HCT116 (cell line): ENCODE measurements at regions not wholly inside any gene's neighbourhood (a gene's known extent, or its start where the extent isn't known, plus 50 kb on each side); places are given as distances from the start of the nearest gene placed in this dataset.

Experiments
- ATAC-seq: fragments of 200-7000 bp; cut with Tn5 transposase; 2 replicates; pipeline ENCODE4 v1.9.1; 2020; ENCODE audit warnings: mild to moderate bottlenecking, moderate library complexity
- BruUV-seq: library from RNA; stranded (reverse); fragments of 400-500 nt; replicated peaks from 2 replicates; lab custom pipeline; 2021; lab: Mats Ljungman, UMichigan
- CTCF ChIA-PET: fragments of 300-600 bp; sonication (Branson Sonifier 250); formaldehyde crosslinking; loops from one replicate; lab custom pipeline; 2021; ENCODE audit warnings: antibody characterized with exemption; lab: Charles Lee
- POLR2A ChIA-PET: fragments of 300-600, 350-600 bp; sonication (Branson Sonifier 250); formaldehyde crosslinking; loops from one replicate; lab custom pipeline; 2021; ENCODE audit warnings: antibody characterized with exemption; lab: Charles Lee
- RAD21 ChIA-PET, 2 experiments: fragments of 300-600 bp; sonication (Branson Sonifier 250); formaldehyde crosslinking; loops; one replicate each; lab custom pipeline; 2023; ENCODE audit warnings: low total read pairs in 2 of 2; ENCODE audit not compliant: uncharacterized antibody in 2 of 2, unreplicated experiment in 2 of 2, low non-redundant PET in 1 of 2; lab: Charles Lee
- DNase-seq: peaks from one replicate; pipeline ENCODE4 v3.0.0-alpha.2; 2010; ENCODE audit warnings: low read depth, low spot score
- H2AFZ ChIP-seq: fragments of 200-600 bp; shearing (Covaris generic), sonication (generic); 2 replicates; pipeline ENCODE4 v1.6.1; 2017; ENCODE audit warnings: low read depth, mixed run types, mixed read lengths, antibody characterized with exemption, low read length; ENCODE audit not compliant: poor library complexity, severe bottlenecking
- H3K27ac ChIP-seq: 2 replicates; pipeline ENCODE4 v1.5.1; 2012; ENCODE audit warnings: low read depth, low read length
- H3K27me3 ChIP-seq: fragments of 200-600 bp; sonication (generic); 2 replicates; pipeline ENCODE4 v1.6.1; 2016; ENCODE audit warnings: mixed run types, low read length, mixed read lengths; ENCODE audit not compliant: insufficient read depth
- H3K36me3 ChIP-seq, 2 experiments: fragments of 200-500 bp in 1 of 2; fragments of 200-600 bp in 1 of 2; sonication (Bioruptor generic) in 1 of 2; sonication (generic) in 1 of 2; 2 replicates each; pipeline versions ENCODE4 v1.5.1 to v1.6.1; 2014 to 2016; ENCODE audit warnings: low read length in 2 of 2, inconsistent platforms in 1 of 2, mixed read lengths in 1 of 2, mixed run types in 1 of 2; ENCODE audit not compliant: insufficient read depth in 2 of 2, control insufficient read depth in 1 of 2
- H3K4me1 ChIP-seq, 2 experiments: fragments of 200-600 bp in 1 of 2; sonication (generic) in 1 of 2; 2 replicates each; pipeline versions ENCODE4 v1.5.1 to v1.6.1; 2012 to 2017; ENCODE audit warnings: low read length in 2 of 2, inconsistent platforms in 1 of 2, mild to moderate bottlenecking in 1 of 2, mixed read lengths in 1 of 2, mixed run types in 1 of 2, moderate library complexity in 1 of 2; ENCODE audit not compliant: insufficient read depth in 2 of 2, control insufficient read depth in 1 of 2
- H3K4me2 ChIP-seq: fragments of 200-600 bp; sonication (generic); 2 replicates; pipeline ENCODE4 v1.6.1; 2017; ENCODE audit warnings: mixed run types, low read length, mixed read lengths
- H3K4me3 ChIP-seq, 2 experiments: fragments of 200-600 bp in 1 of 2; sonication (generic) in 1 of 2; replicated peaks in 1 of 2; 2 replicates each; pipeline ENCODE4 v1.5.1; 2011 to 2016; ENCODE audit warnings: low read length in 2 of 2, control low read depth in 1 of 2, low read depth in 1 of 2, mild to moderate bottlenecking in 1 of 2, mixed read lengths in 1 of 2, mixed run types in 1 of 2
- H3K79me2 ChIP-seq: fragments of 200-600 bp; sonication (generic); 2 replicates; pipeline ENCODE4 v1.6.1; 2017; ENCODE audit warnings: mild to moderate bottlenecking, mixed run types, low read length, moderate library complexity, mixed read lengths; ENCODE audit not compliant: insufficient read depth
- H3K9ac ChIP-seq: fragments of 200-600 bp; sonication (generic); 2 replicates; pipeline ENCODE4 v1.6.1; 2016; ENCODE audit warnings: low read length, mixed read lengths
- H3K9me2 ChIP-seq: fragments of 200-600 bp; sonication (generic), shearing (Covaris generic); 2 replicates; pipeline ENCODE4 v1.6.1; 2017; ENCODE audit warnings: mixed run types, mild to moderate bottlenecking, moderate library complexity; ENCODE audit not compliant: insufficient read depth
- H3K9me3 ChIP-seq, 2 experiments: fragments of 200-500 bp in 1 of 2; fragments of 200-600 bp in 1 of 2; sonication (Bioruptor generic) in 1 of 2; sonication (generic) in 1 of 2; 2 replicates each; pipeline ENCODE4 v1.6.1; 2014 to 2017; ENCODE audit warnings: low read length in 2 of 2, mixed read lengths in 2 of 2, inconsistent platforms in 1 of 2, low read depth in 1 of 2, mild to moderate bottlenecking in 1 of 2, mixed run types in 1 of 2, moderate library complexity in 1 of 2; ENCODE audit not compliant: control insufficient read depth in 1 of 2, insufficient read depth in 1 of 2
- H4K20me1 ChIP-seq: fragments of 200-600 bp; sonication (generic), shearing (Covaris generic); 2 replicates; pipeline ENCODE4 v1.6.1; 2017; ENCODE audit warnings: mixed run types, mild to moderate bottlenecking, moderate library complexity; ENCODE audit not compliant: insufficient read depth
- CTCF ChIP-seq, 3 experiments: fragments of 200-600 bp in 1 of 3; sonication (generic) in 1 of 3; IDR thresholded peaks in 2 of 3; conservative IDR thresholded peaks in 1 of 3; 2 replicates each; pipeline ENCODE4 v1.5.1; 2012 to 2017; ENCODE audit warnings: low read depth in 2 of 3, low read length in 2 of 3, antibody characterized with exemption in 1 of 3, borderline replicate concordance in 1 of 3, control low read depth in 1 of 3, mild to moderate bottlenecking in 1 of 3, mixed read lengths in 1 of 3, mixed run types in 1 of 3, moderate library complexity in 1 of 3; ENCODE audit not compliant: insufficient read depth in 1 of 3
- EGR1 ChIP-seq: IDR thresholded peaks from 2 replicates; pipeline ENCODE4 v1.6.1; 2012; ENCODE audit warnings: low read depth
- ELF1 ChIP-seq: IDR thresholded peaks from 2 replicates; pipeline ENCODE4 v1.6.1; 2012; ENCODE audit warnings: low read depth, borderline replicate concordance
- EZH2 ChIP-seq: fragments of 200-600 bp; sonication (generic); IDR thresholded peaks from 2 replicates; pipeline ENCODE4 v1.6.1; 2017; ENCODE audit warnings: antibody characterized with exemption, mixed run types
- FOSL1 ChIP-seq: IDR thresholded peaks from 2 replicates; pipeline ENCODE4 v1.6.1; 2012; ENCODE audit warnings: low read depth
- JUND ChIP-seq: IDR thresholded peaks from 2 replicates; pipeline ENCODE4 v1.6.1; 2012
- MAX ChIP-seq: IDR thresholded peaks from 2 replicates; pipeline ENCODE4 v1.6.1; 2012
- POLR2AphosphoS5 ChIP-seq: IDR thresholded peaks from 2 replicates; pipeline ENCODE4 v1.6.1; 2011; ENCODE audit warnings: mild to moderate bottlenecking, low read depth, low read length, moderate library complexity
- RAD21 ChIP-seq: IDR thresholded peaks from 2 replicates; pipeline ENCODE4 v1.6.1; 2012; ENCODE audit warnings: low read depth, mild to moderate bottlenecking
- REST ChIP-seq: IDR thresholded peaks from 2 replicates; pipeline ENCODE4 v1.6.1; 2012; ENCODE audit warnings: low read depth
- SP1 ChIP-seq: IDR thresholded peaks from 2 replicates; pipeline ENCODE4 v1.6.1; 2012; ENCODE audit warnings: low read depth
- SRF ChIP-seq: IDR thresholded peaks from 2 replicates; pipeline ENCODE4 v1.6.1; 2012; ENCODE audit warnings: low read depth
- TCF7L2 ChIP-seq: IDR thresholded peaks from 2 replicates; pipeline ENCODE4 v1.7.0; 2011; ENCODE audit warnings: borderline replicate concordance, inconsistent platforms; ENCODE audit not compliant: insufficient read depth, insufficient read length; ENCODE audit errors: extremely low read depth
- YY1 ChIP-seq: IDR thresholded peaks from 2 replicates; pipeline ENCODE4 v1.6.1; 2011; ENCODE audit warnings: low read length, low read depth, moderate library complexity, mild to moderate bottlenecking; ENCODE audit not compliant: insufficient replicate concordance; ENCODE audit errors: extremely low read depth
- ZBTB33 ChIP-seq: IDR thresholded peaks from 2 replicates; pipeline ENCODE4 v1.6.1; 2011; ENCODE audit warnings: mild to moderate bottlenecking, low read length, moderate library complexity; ENCODE audit not compliant: insufficient replicate concordance; ENCODE audit errors: extremely low read depth
- ZFX ChIP-seq: fragments of 450-650 bp; IDR thresholded peaks from 2 replicates; pipeline ENCODE4 v1.6.1; 2017
- ZNF274 ChIP-seq: fragments of 200-500 bp; sonication (Bioruptor generic); IDR thresholded peaks from 2 replicates; pipeline ENCODE4 v1.6.1; 2014; ENCODE audit warnings: mild to moderate bottlenecking, low read depth, low read length, inconsistent platforms
- intact Hi-C: fragments of 100-400 bp; cut with micrococcal nuclease; formaldehyde crosslinking; loops from 2 replicates; pipeline ENCODE4 v1.10.0; 2022

GRCh38 chr5:34509392-34509791 is 146.7 kb upstream of the RAI14 start:
- ATAC-seq (no peak), DNase-seq (no peak)
- BruUV-seq = no TSS peak
- no peak overlapping the region for H3K27ac ChIP-seq
- no peaks in the 10 kb centered on the region for H4K20me1 ChIP-seq
- TF ChIP-seq ZBTB33 = no peak
- TF ChIP-seq SP1 = no peak
- no peak for TF ChIP-seq FOSL1
- no peak for TF ChIP-seq SRF
- no peak for TF ChIP-seq RAD21
- no peak for TF ChIP-seq ELF1
- TF ChIP-seq JUND = no peak
- no peak for TF ChIP-seq MAX
- TF ChIP-seq YY1 = no peak
- TF ChIP-seq POLR2AphosphoS5 = no peak
- no peak for TF ChIP-seq ZNF274
- TF ChIP-seq EZH2 = no peak
- no peak for TF ChIP-seq REST
- no peak for TF ChIP-seq EGR1
- no peak for TF ChIP-seq TCF7L2
- TF ChIP-seq ZFX = no peak
- no peak for TF ChIP-seq CTCF (IDR thresholded peaks at IDR 0.05 in 2 of 3, conservative IDR thresholded peaks at IDR 0.05 in 1 of 3; ENCODE audit: borderline replicate concordance in 1 of 3, insufficient read depth in 1 of 3, low read depth in 2 of 3, low read length in 2 of 3)
- intact Hi-C loops = no loop called here
- H2AFZ ChIP-seq = no peak overlapping the region
- no peaks in the 10 kb centered on the region for H3K79me2 ChIP-seq
- no peaks in the 10 kb centered on the region for H3K27me3 ChIP-seq
- H3K9me3 ChIP-seq = no peaks in the 10 kb centered on the region
- no peak overlapping the region for H3K4me2 ChIP-seq
- no peaks in the 10 kb centered on the region for H3K9me2 ChIP-seq
- POLR2A ChIA-PET = no interaction called here
- no peak overlapping the region for H3K4me3 ChIP-seq
- CTCF ChIA-PET = no interaction called here
- H3K36me3 ChIP-seq = no peaks in the 10 kb centered on the region
- no peaks in the 10 kb centered on the region for H3K4me1 ChIP-seq
- RAD21 ChIA-PET = no interaction called here
- no peak overlapping the region for H3K9ac ChIP-seq
